B cell (primary cell): ENCODE measurements at regions not wholly inside any gene's neighbourhood (a gene's known extent, or its start where the extent isn't known, plus 50 kb on each side); places are given as distances from the start of the nearest gene placed in this dataset.

Experiments used
- ATAC-seq: fragments of 200-7000 bp; cut with Tn5 transposase; one replicate; pipeline ENCODE4 v1.10.0; 2021; ENCODE audit warnings: low read depth, mild to moderate bottlenecking, moderate number of reproducible peaks, moderate library complexity
- CTCF ChIA-PET: fragments of 350-600 bp; sonication (Branson Sonifier 250); formaldehyde crosslinking; loops from one replicate; lab custom pipeline; 2021; ENCODE audit warnings: antibody characterized with exemption, inconsistent platforms; lab: Charles Lee
- POLR2A ChIA-PET: fragments of 350-600 bp; sonication (Branson Sonifier 250); formaldehyde crosslinking; loops from one replicate; lab custom pipeline; 2021; ENCODE audit warnings: antibody characterized with exemption; lab: Charles Lee
- DNase-seq: peaks from one replicate; pipeline ENCODE4 v3.0.0; 2013
- H2AFZ ChIP-seq: 2 replicates; pipeline ENCODE4 v1.6.1; 2012; ENCODE audit warnings: mild to moderate bottlenecking, low read depth, low read length; ENCODE audit not compliant: insufficient read depth, poor library complexity, severe bottlenecking
- H3K27ac ChIP-seq, 2 donors: 1 replicate in 1 of 2; 2 replicates in 1 of 2; pipeline ENCODE4 v1.5.1; 2012 to 2013; ENCODE audit warnings: low read length in 2 of 2, mild to moderate bottlenecking in 2 of 2, moderate library complexity in 1 of 2
- H3K27me3 ChIP-seq, 4 experiments: fragments of 200-600 bp in 1 of 4; sonication (generic) in 1 of 4; replicated peaks in 1 of 4; 1 replicate in 2 of 4; 2 replicates in 2 of 4; pipeline versions ENCODE4 v1.6.1 to v1.7.0; 2013 to 2016; ENCODE audit warnings: low read length in 3 of 4, mild to moderate bottlenecking in 2 of 4, mixed read lengths in 1 of 4, moderate library complexity in 1 of 4; ENCODE audit not compliant: insufficient read depth in 4 of 4, control insufficient read depth in 3 of 4; ENCODE audit errors: control extremely low read depth in 1 of 4
- H3K36me3 ChIP-seq, 2 experiments: replicated peaks in 1 of 2; 1 replicate in 1 of 2; 2 replicates in 1 of 2; pipeline versions ENCODE4 v1.6.1 to v1.7.1; 2013; ENCODE audit warnings: low read length in 1 of 2; ENCODE audit not compliant: insufficient read depth in 2 of 2, control insufficient read depth in 1 of 2; ENCODE audit errors: control extremely low read depth in 1 of 2, extremely low read depth in 1 of 2
- H3K4me1 ChIP-seq, 2 donors: fragments of 200-600 bp in 1 of 2; sonication (generic) in 1 of 2; 1 replicate in 1 of 2; 2 replicates in 1 of 2; pipeline versions ENCODE4 v1.5.1 to v1.6.1; 2013 to 2017; ENCODE audit warnings: low read length in 2 of 2; ENCODE audit not compliant: control insufficient read depth in 2 of 2, insufficient read depth in 2 of 2
- H3K4me2 ChIP-seq: replicated peaks from 2 replicates; pipeline ENCODE3; 2012; ENCODE audit warnings: mild to moderate bottlenecking, low read depth, low read length; ENCODE audit not compliant: poor library complexity, severe bottlenecking
- H3K4me3 ChIP-seq, 5 experiments: fragments of 200-600 bp in 1 of 5; sonication (generic) in 1 of 5; 1 replicate in 3 of 5; 2 replicates in 2 of 5; pipeline versions ENCODE4 v1.5.1 to v1.7.0; 2011 to 2016; ENCODE audit warnings: low read length in 4 of 5, mild to moderate bottlenecking in 4 of 5, low read depth in 2 of 5, control low read depth in 1 of 5, moderate library complexity in 1 of 5; ENCODE audit not compliant: insufficient read depth in 1 of 5; ENCODE audit errors: control extremely low read depth in 1 of 5, extremely low read depth in 1 of 5
- H3K79me2 ChIP-seq: fragments of 200-600 bp; sonication (generic); one replicate; pipeline ENCODE4 v1.6.0; 2016; ENCODE audit warnings: low read length; ENCODE audit not compliant: control insufficient read depth, insufficient read depth
- H3K9ac ChIP-seq: fragments of 200-600 bp; sonication (generic); 2 replicates; pipeline ENCODE4 v1.6.1; 2017; ENCODE audit warnings: mild to moderate bottlenecking, low read length, moderate library complexity
- H3K9me3 ChIP-seq, 3 donors: one replicate each; pipeline versions ENCODE4 v1.6.1 to v1.7.1; 2013; ENCODE audit warnings: low read length in 2 of 3; ENCODE audit not compliant: control insufficient read depth in 2 of 3, insufficient read depth in 1 of 3; ENCODE audit errors: control extremely low read depth in 1 of 3
- H4K20me1 ChIP-seq: 2 replicates; pipeline ENCODE4 v1.6.0; 2012; ENCODE audit warnings: mild to moderate bottlenecking, low read length; ENCODE audit not compliant: insufficient read depth, control insufficient read depth, poor library complexity, severe bottlenecking
- H3K27ac Mint-ChIP-seq: one replicate; pipeline ENCODE4 v1.8.0; 2021; ENCODE audit warnings: mixed read lengths
- H3K27me3 Mint-ChIP-seq: one replicate; pipeline ENCODE4 v1.8.0; 2021; ENCODE audit warnings: mixed read lengths
- H3K4me1 Mint-ChIP-seq: one replicate; pipeline ENCODE4 v1.8.0; 2021; ENCODE audit warnings: mixed read lengths
- H3K4me3 Mint-ChIP-seq: one replicate; pipeline ENCODE4 v1.8.0; 2021; ENCODE audit warnings: mixed read lengths
- H3K9me3 Mint-ChIP-seq: one replicate; pipeline ENCODE4 v1.8.0; 2022; ENCODE audit warnings: mixed read lengths; ENCODE audit not compliant: insufficient read depth
- CTCF ChIP-seq: fragments of 200-600 bp; IDR thresholded peaks from one replicate; pipeline ENCODE4 v1.8.0; 2022; ENCODE audit warnings: antibody characterized with exemption, mild to moderate bottlenecking
- EZH2 ChIP-seq: IDR thresholded peaks from 2 replicates; pipeline ENCODE4 v1.6.1; 2012; ENCODE audit warnings: borderline replicate concordance, low read depth, mild to moderate bottlenecking, moderate library complexity, low read length; ENCODE audit not compliant: insufficient read depth, poor library complexity, severe bottlenecking
- WGBS: methylation state at CpG from one replicate; pipeline ENCODE4 v1.1.5; 2013; ENCODE audit warnings: missing lambda C conversion rate; ENCODE audit not compliant: insufficient coverage; 5-methylcytosine and 5-hydroxymethylcytosine counted together
- intact Hi-C: fragments of 100-400 bp; cut with micrococcal nuclease; formaldehyde crosslinking; loops from one replicate; pipeline ENCODE4 v1.10.0; 2022

- peak overlapping the region; percentile 7 for H3K27ac Mint-ChIP-seq
- ChIA-PET CTCF (no interaction called here), POLR2A (no interaction called here)
- intact Hi-C loops = no loop called here
- H3K27me3 Mint-ChIP-seq = peaks cover 31% of the 10 kb centered on the region
- DNase-seq (no peak), ATAC-seq (no peak)
- no peaks in the 10 kb centered on the region for H3K9me3 Mint-ChIP-seq
- Histone ChIP-seq H3K4me3 (no peak overlapping the region), H4K20me1 (no peaks in the 10 kb centered on the region), H3K4me1 (no peaks in the 10 kb centered on the region), H3K9ac (no peak overlapping the region), H3K27ac (no peak overlapping the region), H3K79me2 (no peaks in the 10 kb centered on the region), H3K27me3 (peaks cover 0 to 3% (median 0%) of the 10 kb centered on the region in 4 experiments), H3K36me3 (no peaks in the 10 kb centered on the region), H3K9me3 (peaks cover 0 to 3% (median 0%) of the 10 kb centered on the region in 3 donors), H3K4me2 (no peak overlapping the region), H2AFZ (no peak overlapping the region)
- no peak overlapping the region for H3K4me3 Mint-ChIP-seq
- TF ChIP-seq CTCF (no peak), EZH2 (no peak)
- WGBS = 92% methylated on average over 18 of the region's 19 CpGs
- no peaks in the 10 kb centered on the region for H3K4me1 Mint-ChIP-seq
These were observed 152.9 kb downstream of the C9orf50 start for GRCh38 chr9:129467739-129468666.

GRCh38 chr9:129467004-129467588 lies 153.8 kb downstream of the C9orf50 start:
- H3K4me1 ChIP-seq = no peaks in the 10 kb centered on the region
- WGBS = 76% methylated on average over 9 of the region's 10 CpGs
- H3K79me2 ChIP-seq = no peaks in the 10 kb centered on the region
- H3K27me3 Mint-ChIP-seq = peaks cover 28% of the 10 kb centered on the region
- TF ChIP-seq EZH2 (no peak), CTCF (no peak)
- H3K9ac ChIP-seq = no peak overlapping the region
- CTCF ChIA-PET = no interaction called here
- H2AFZ ChIP-seq = no peak overlapping the region
- POLR2A ChIA-PET = no interaction called here
- no peak overlapping the region for H3K4me2 ChIP-seq
- no peak overlapping the region for H3K27ac Mint-ChIP-seq
- intact Hi-C loops = no loop called here
- H3K36me3 ChIP-seq = no peaks in the 10 kb centered on the region
- no peak overlapping the region for H3K4me3 ChIP-seq
- H3K4me1 Mint-ChIP-seq = no peaks in the 10 kb centered on the region
- no peaks in the 10 kb centered on the region for H3K9me3 Mint-ChIP-seq
- ATAC-seq = no peak
- peaks cover 0 to 3% (median 0%) of the 10 kb centered on the region in 4 experiments for H3K27me3 ChIP-seq
- H4K20me1 ChIP-seq = no peaks in the 10 kb centered on the region
- peaks cover 0 to 3% (median 0%) of the 10 kb centered on the region in 3 donors for H3K9me3 ChIP-seq
- no peak for DNase-seq
- no peak overlapping the region for H3K27ac ChIP-seq
- no peak overlapping the region for H3K4me3 Mint-ChIP-seq
